NCI-H524 (cell line): ENCODE measurements at regions not wholly inside any gene's neighbourhood (a gene's known extent, or its start where the extent isn't known, plus 50 kb on each side); places are given as distances from the start of the nearest gene placed in this dataset.
"Not testable (repeated sequence)": the region's sequence is repeated elsewhere in the genome, so short reads cannot be mapped to it uniquely, and the experiment has no call there.

Experiments
- DNase-seq, 2 experiments: peaks; one replicate each; lab custom pipeline; 2025; lab: John Stamatoyannopoulos, UW

DNA sequence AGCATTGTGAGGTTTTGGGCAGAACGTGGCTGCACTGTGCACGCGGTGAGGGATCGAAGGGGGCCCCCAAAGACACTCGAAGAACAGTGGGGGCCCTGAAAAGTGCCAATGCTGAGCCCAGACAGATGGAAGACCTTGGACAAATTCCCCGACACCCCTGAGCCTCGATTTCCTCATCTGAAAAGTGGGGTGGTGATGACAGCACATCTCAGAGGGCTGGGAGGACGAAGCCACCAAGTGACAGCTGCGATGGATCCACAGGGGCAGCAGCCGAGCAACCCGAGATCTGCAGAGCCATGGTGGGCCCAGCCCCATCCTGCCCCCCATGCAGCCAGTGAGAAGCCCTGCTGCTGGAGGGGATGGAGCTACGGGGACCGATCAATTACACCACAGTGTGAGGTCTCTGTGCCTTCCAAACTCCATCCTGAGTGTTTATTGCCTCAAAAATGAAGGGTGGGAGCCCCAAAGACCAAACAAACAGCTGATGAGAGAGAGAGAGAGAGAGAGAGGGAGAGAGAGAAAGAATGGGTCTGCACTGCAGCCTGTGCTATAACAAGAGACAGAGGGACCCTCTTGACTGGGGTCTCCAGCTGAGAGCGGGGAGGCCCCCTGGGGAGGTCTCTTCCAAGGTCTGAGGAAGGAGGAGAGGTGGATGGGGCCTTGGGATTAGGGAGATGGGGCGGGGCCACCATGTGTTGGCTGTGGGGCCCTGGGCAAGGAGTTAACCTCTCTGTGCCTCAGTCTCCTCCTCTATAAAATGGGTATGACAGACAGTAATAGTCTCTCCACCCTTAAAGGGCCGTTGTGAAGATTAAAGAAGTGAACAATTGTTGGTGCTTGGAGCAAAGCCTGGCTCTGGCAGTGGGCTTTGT lies 134.4 kb upstream of the IER5L start:
- DNase-seq, result no peak

DNA sequence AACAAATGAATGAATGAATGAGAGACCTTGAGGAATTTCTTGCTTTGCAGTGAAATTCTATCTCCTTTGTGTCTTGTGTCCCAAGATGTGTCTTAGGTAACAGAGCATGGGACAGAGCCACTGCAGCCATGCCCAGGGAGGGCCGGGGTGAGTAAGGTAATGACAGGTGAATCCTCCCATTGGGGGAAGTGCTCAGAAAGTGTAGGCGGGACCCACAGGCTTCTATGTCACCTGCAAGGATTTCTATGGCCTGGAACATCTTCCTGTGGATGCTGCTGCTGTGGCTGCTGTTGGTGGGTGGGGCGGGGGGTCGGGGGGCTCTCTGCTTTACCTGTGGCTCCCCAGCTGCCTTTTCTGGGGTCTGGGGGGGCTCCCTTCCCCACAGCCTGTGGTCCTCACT lies 133.6 kb upstream of the IER5L start:
- no peak for DNase-seq

DNA sequence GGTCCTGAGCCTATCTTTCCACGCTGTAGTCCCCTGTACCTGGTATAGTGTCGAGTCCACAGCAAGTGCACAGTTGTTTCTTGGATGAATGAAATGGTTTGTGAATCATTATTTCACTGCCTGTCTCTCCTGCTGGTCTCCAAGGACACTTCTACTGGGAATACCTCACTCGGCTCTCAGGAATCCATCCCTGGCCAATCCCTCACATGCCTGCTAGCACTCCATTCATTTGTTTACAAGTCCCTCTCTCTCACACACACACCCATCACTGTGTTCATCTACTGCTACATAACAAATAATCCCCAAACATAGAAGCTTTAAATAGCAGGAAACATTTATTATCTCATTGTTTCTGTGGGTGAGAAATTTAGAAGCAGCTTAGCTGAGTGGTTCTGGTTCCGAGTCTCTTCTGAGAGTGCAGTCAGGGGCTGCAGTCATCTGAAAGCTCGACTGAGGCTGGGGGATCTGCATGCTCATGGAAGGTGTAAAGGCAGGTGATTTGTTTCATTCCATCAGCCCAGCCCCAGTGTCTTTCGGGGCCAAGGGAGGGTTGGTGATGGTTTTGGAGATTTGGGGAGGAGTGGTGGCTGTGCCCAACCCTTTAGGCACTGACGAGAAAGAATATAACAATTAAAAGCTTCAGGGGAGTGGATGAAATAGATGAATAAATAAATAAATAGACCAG lies 132.7 kb upstream of the IER5L start:
- DNase-seq, result no peak

DNA sequence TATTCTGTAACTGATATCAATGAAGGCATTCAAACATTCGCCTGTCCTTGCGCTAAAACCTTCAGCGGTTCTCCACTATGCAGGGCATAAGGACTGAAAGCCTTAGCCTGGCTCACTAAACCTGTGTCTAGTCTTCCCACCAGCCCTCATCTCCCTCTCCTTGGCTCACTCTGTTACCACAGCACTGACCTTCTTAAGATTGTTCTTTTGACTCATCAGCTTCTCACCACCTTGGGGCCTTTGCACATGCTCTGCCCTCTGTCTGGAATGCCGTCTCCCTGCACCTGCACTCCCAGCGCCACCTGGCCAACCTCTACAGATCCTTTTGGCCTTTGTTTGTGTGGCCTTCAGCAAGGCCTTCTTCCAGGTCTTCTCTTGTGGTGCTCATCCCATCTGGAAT lies 131.8 kb upstream of the IER5L start:
- no peak for DNase-seq

DNA sequence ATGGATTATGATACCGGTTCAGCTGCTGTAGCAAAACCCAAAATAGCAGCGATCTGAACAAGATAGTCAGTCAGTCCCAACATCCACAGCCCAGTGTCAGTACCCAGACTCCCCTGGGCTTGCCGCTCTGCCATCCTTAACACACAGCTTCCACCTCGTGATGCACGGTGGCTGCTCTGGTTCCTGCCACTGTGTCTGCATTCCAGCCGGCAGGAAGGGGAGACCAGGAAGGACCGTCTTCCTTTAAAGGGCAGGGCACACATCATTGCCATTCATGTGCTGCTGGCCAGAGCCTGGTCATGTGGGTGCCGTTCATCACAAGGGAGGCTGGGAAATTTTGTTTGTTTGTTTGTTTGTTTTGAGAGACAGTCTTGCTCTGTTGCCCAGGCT lies 131.0 kb upstream of the IER5L start:
- no peak for DNase-seq

DNA sequence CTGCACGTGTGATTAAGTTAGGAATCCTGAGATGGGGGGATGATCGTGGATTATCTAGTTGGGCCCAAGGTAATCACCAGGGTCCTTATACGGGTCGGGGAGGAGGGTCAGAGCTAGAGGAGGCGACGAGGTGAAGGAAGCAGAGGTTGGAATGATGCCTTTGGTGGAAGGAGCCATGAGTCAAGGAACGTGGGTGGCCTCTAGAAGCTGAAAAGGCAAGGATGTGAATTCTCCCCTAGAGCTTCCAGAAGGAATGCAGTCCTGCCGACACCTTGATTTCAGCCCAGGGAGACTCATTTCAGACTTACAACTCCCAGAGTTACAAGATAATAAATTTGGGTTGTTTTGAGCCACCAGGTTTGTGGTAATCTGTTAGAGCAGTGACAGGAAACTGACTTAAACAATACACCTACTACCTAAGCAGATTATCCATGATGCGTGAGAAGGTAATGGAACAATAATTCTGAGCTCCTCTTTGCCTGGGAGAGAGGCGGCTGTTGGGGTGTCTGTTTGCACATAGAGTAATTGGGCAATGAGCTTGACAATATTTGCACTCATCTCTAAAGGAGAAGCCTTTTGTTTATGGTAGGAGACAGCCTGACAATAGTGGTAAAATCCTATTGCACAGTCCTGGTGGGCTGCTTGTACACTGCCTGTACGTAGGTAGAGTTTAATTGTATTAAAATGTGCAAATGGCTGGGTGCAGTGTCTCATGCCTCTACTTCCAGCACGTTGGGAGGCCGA lies 129.3 kb upstream of the IER5L start:
- DNase-seq, result no peak

DNA sequence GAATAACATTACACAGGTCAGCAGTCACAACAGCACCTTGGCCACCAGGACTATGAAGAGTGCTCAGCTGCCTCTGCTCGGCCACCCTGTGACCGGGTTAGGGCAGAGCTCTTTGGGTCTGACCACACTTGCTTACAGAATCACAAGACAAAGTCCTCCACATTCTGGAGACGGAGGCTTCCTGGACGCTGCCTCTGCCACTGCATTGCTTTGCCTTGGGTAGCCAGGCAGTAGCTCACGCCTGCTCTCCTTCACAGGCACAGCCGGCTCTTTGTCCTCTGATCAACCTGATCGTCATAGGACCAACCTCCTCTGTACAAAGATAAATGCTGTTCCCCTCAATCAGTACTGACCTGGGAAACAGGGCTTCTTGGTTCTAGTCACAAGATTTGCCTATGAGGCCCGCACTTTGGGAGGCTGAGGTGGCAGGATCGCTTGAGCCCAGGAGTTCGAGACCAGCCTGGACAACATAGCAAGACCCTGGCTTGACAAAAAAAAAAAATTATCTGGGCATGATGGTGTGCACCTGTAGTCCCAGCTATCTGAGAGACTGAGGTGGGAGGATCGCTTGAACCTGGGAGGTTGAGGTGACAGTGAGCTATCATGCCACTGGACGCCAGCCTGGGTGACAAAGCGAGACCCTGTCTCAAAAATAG lies 128.4 kb upstream of the IER5L start:
- no peak for DNase-seq

DNA sequence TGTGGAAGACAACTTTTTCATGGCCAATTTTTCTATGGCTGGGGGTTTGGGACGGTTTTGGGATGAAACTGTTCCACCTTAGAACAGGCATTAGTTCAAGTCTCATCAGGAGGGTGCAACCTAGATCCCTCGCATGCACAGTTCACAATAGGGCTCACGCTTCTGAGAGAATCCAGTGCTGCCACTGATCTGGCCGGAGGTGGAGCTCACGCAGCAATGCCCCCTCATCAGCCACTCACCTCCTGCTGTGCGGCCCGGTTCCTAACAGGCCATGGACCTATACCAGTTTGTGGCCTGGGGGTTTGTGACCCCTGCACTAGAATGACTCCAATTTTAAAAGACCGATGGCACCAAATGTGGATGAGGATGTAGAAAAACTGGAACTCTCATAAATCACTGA lies 127.2 kb upstream of the IER5L start:
- no peak for DNase-seq

DNA sequence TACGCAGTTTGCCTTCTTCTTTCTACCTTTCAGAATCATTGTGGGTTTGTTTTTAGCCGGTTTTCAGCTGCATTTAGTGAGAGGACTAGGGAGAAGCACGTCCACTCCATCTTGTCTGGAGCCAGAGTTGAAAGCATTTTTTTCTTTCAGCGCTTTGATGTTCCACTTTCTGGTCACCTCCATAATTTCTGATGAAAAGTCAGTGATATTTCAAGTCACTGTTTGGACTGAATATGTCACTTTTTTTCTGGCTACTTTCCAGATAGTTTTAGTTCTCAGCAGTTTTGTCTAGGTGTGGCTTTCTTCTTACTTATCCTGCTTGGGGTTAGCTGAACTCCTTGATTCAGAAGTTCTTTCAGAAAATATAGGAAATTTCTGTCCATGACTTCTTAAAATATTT lies 123.9 kb upstream of the IER5L start:
- no peak for DNase-seq

DNA sequence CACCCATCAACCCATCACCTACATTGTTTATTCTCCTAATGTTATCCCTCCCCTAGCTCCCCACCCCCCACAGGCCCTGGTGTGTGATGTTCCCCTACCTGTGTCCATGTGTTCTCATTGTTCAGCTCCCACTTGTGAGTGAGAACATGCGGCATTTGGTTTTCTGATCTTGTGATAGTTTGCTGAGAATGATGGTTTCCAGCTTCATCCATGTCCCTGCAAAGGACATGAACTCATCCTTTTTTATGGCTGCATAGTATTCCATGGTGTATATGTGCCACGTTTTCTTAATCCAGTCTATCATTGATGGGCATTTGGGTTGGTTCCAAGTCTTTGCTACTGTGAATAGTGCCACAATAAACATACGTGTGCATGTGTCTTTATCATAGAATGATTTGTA lies 118.1 kb upstream of the IER5L start:
- DNase-seq, result not testable (repeated sequence)

DNA sequence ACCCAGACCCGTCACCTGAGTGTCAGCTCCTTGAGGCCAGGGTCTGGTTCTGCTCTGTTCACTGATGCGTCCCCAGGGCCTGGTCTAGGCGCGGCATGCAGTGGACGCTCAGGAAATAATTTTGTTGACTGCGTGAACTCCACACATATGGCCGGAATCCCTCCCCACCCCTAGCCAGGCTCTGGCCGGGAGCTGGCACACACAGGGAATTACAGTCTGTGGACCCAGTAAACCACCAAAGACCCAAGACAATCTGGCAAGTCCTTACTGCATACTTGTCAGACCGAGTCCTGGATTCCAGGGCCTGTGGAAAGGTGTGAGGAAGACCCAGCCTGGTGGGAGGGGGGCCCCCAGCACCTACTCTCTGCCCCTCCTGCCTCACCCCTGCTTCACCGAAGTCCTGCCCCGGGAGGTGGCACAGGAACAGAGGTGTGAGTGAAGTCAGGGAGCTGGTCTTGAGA lies 113.0 kb upstream of the IER5L start:
- DNase-seq, result no peak

DNA sequence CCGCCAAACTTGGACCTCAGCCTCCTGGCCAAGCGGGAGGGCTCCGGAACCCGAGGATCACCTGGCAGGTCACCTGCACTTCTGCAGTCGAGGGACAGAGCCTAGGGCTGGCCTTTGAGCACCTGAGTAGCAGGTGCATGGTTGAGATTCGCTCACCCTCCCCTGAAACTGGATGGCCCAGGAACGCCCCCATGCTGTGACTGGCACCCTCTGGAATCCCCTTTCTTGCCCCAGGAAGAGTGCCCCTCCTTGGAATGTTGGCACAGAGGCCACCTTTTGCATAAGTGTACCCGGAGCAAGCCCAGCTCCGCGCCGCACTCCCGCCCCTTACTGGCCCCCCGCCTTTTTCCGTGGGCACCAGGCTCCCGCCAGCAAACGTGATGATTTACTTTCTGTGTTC lies 112.5 kb upstream of the IER5L start:
- DNase-seq, result no peak

DNA sequence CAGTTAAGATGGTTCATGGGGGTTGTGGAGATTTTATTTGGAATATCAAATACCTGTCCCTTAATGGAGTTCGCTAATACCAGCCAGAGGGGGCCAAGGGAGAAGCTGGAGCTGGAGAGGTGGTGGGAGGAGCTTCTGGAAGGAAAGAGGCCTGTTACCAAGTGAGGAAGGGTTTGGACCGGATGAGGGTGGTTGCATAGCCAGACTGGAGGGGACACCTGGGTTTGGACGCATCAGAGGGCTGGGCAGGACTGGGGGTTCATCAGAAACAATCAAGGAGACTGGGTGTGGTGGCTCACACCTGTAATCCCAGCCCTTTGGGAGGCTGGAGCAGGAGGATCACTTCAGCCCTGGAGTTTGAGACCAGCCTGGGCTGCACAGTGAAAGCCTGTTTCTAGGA lies 111.8 kb upstream of the IER5L start:
- no peak for DNase-seq

DNA sequence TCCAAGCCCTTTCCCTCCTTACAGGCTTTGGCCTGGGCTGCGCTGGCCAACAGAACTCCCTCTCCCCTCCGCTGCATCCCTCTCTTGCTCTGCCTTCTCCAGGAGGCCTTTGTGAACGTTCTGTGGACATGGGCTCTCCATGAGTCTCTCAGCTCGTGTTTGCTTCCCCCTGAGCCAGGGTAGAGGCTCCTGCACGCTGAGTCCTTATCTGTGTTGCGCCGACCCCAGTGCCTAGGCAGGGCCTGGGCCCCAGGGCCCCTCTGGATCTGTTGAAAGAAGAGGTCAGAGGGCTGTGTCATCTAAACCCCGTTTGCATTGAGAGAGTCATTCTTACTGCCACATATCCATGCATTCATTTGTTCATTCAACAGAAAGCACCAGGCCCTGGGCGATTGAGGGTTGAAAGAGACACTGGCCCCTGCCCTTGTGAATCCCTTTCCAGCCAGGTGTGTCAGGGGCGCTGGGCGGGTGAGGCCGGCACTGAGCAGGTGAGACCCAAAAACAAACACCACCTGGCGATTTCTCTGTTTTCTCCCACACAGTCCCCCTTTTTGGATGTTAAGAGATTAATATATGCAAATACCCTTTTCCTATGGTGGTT lies 111.2 kb upstream of the IER5L start:
- DNase-seq, result no peak

DNA sequence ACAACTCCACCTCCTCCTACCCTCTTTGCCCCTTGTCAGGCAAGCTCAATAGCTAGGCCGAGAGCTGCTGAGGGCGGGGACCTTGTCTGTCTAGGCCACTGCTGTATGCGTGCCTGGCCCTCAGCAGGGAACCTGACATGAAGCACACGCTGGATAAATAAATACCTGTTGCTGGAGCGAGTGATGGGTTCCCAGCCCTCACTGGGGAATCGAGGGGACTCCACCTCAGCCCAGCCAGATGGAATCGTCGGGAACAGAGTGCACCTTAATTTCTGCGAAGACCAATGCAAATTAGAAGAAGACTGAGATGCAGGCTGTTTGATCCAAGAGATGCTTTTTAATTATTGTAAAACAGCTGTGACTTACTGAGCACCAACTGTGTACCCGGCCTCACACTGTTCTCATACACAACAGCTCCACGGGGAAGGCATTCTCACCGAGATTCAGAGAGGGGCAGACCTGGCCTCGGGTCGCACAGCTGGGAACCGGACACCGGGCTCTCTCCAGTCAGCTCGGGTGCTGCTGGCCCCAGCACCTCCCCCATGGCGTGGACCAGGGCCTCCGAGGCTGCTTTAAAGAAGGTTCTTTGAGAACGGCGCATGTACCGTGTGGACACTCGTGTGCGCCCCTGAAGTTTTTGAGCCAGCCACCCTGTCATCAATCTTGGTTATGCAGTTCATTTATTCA lies 109.7 kb upstream of the IER5L start:
- DNase-seq, result no peak

DNA sequence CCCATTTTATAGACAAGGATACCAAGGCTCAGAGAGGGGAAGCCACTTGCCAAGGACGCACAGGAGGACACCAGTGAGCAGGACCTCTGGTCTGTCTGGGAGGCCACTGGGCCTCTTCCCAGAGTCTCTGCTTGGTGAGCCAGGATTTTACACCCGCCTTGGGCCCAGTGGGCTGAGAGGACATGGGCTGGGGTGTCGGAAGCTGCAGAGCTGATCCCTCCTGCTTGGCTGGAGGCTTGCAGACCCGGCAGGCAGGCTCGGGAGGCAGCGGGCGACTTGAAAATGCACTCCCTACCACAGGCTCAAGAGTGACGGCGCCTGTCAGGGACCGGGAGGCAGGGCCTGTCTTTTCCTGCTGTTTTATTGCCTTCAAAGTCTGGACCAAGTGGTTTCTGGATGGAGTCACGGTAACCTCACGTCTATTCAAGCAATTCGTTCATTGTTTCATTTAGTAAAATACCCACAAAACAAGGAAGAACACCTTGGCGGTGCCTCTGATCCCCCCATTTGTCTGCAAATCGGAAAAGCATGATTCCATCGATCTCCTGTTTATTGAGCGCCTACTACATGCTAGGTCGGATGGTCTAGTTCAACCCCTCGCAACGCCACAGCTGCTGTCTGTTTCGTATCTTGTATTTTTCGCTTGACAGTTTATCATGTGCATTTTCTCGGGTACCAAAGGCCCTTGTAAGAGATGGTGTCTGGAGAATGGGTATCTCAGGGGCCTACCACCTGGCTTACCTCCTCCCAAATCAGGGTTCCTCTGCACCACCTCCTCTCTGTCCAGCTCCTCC lies 108.1 kb upstream of the IER5L start:
- DNase-seq, result no peak

DNA sequence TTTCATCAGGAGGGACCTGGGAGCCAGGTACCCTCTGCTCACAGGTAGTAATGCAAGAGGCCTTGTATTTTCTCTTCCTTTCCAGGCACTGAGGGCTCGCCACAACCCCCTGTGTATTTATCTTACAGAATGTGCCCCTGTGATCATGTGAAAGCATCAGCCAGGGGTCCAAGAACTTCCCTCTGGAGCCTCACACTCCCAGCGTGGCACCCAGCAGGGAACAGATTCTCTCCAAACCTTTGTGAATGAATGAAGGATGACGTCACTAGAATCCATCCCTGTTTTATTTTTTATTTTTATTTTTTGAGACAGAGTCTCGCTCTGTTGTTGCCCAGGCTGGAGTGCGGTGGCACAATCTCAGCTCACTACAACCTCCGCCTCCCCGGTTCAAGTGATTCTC lies 107.3 kb upstream of the IER5L start:
- no peak for DNase-seq

DNA sequence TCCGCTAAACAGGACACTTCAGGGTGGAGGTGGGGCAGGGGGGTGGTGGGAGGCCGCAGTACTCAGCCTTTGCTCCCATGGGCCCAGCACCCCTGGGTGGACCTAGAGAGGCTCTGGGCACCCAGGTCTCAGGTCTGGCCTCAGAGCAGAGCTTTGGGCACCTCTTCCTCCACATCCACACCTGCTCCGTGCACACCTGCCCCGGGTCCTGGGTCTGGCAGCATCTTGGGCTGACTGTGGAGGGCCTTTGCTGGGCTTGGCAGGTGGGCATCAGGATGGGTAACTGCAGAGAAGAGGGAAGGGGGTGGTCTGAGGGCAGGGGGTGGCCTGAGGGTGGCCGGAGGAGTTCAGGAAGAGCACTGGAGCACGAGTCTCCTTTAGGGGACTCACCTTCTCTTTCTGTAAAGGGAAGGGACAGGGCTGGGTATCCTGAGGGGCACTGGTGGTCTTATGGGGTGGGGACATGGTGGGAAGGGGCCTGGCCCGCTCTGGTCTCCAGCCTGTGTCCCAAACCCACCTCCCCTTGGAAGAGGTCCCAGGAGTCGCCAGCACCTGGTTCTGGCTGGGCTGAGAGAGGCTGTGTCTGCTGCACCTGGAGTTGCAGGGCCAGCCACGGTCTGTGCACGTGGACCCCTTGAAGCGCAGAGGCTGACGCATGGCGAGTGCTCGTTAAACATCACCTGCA lies 106.7 kb upstream of the IER5L start:
- DNase-seq, result no peak

DNA sequence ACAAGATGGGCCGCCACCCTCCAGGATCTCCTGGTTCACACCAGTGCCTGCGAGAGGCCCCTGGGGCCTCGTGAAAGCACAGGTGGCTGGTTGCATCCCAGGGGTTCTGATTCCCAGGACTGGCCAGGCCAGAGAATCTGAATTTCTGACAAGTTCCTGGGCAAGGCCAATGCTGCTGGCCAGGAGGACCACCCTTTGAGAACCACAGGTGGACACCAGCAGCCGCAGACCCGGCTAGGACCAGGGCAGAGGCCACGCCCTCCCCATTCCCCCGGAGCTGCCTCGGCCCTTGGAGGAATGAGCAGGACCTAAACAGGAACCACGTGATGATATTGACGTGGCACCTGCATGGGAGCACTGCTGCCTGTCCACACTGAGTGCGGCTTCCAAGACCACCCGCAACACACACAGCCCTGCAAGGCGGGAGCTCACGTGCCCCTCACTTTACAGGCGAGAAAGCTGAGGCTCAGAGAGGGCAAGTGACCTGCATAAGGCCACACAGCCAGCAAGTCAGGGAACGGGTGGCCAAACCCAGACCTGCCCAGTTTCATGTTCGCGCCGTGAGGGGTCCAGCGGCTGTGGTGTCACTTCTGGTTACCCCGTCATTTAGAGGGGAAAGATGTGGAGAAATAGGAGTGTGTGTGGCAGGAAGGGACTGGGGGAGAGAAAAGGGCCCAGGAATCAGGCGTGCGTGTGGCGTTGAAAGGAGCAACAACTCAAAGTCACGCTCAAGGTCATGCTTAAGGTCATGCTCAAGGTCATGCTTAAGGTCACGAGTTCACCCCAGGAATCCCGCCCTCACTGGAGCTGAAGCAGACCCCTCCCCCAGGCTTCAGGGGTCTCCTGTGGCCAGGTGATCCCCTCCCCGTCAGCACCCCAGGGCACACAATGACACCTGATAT lies 105.9 kb upstream of the IER5L start:
- DNase-seq, result no peak
